ENCODE measurements at regions not wholly inside any gene's neighbourhood (a gene's known extent, or its start where the extent isn't known, plus 50 kb on each side); places are given as distances from the start of the nearest gene placed in this dataset.

DNA sequence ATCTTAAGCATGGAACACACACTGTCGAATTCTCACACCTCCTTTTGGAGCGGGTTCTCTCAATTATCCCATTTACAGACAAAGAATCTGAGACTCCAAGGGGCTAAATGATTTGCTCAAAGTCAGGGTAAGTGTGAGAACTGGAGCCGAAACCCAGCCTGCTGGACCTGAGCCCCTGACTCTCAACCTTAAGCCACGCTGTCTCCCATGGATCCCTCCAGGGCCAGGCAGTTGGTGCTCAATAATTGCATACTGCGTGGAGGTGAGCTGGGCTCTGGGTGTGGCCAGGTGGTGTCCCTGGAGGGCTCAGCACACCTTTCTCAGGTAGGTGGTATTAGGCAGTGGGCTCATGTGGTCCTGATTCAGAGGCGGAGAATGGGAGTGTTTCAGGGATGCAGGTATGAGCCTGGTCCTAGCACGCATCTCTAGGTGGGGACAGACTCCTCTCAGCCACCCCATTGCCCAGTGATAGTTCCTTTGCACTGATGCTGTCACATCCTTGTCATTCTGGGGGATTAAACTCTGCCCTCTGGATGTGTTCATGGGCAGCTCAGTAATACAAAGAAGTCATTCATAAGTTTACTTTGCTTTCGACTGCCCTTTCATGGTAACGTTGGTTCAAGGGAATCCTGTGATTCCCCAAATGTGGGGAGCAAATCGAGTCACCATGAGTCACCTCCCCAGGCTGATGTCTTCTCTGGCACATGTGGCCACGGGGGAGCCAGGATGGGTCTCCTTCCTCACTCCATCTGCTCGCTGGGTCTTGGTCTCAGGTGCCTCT, 399.5 kb upstream of the TNRC6C start:
- CTCF ChIA-PET (ENCODE audit: low intra/inter-chr PET ratio): no interaction called here
- POLR2A ChIA-PET: interaction anchor here (1.0 kb wide), 1 partner anchor 15 kb away, joined by 3 read pairs; no protein-coding TSS in a partner anchor
- Histone ChIP-seq H2AFZ (ENCODE audit: low read depth, low read length) (no peak overlapping the region), H3K4me1 (replicated peaks in 1 of 2; ENCODE audit: control insufficient read depth in 2 of 2, insufficient read depth in 2 of 2, low read length in 2 of 2) (no peaks in the 10 kb centered on the region), H3K79me2 (ENCODE audit: control insufficient read depth, insufficient read depth, low read length) (no peaks in the 10 kb centered on the region), H3K36me3 (ENCODE audit: control insufficient read depth, insufficient read depth, low read length) (no peaks in the 10 kb centered on the region), H3K27ac (ENCODE audit: extremely low read depth, low read depth, low read length) (no peak overlapping the region), H3K9me3 (replicated peaks; ENCODE audit: control insufficient read depth, insufficient read depth, low read depth, low read length) (no peaks in the 10 kb centered on the region), H3K4me2 (ENCODE audit: insufficient read depth, low read length) (no peak overlapping the region), H4K20me1 (replicated peaks; ENCODE audit: control insufficient read depth, insufficient read depth, low read length) (peaks cover 9% of the 10 kb centered on the region), H3K27me3 (ENCODE audit: control insufficient read depth in 2 of 2, insufficient read depth in 2 of 2, low read length in 2 of 2) (peaks cover 32 to 77% of the 10 kb centered on the region in 2 experiments), H3K9ac (ENCODE audit: insufficient read depth in 1 of 2, low read depth in 2 of 2, low read length in 2 of 2) (no peak overlapping the region), H3K4me3 (no peak overlapping the region), H3K9me1 (ENCODE audit: control insufficient read depth, insufficient read depth, low read length) (no peaks in the 10 kb centered on the region)
- in situ Hi-C loops (cut with MboI) (no loop called here), intact Hi-C loops (cut with micrococcal nuclease) (no loop called here)
- no peak for TF ChIP-seq SMAD3 (CRISPR knock-in tag; conservative IDR thresholded peaks at IDR 0.05)
- TF ChIP-seq TFAP4 (CRISPR knock-in tag; IDR thresholded peaks at IDR 0.05; ENCODE audit: borderline replicate concordance): no peak
- TF ChIP-seq PHB2 (IDR thresholded peaks at IDR 0.05; ENCODE audit: low read depth): no peak
- TF ChIP-seq ZKSCAN1 (IDR thresholded peaks at IDR 0.05; ENCODE audit: low read depth, low read length): no peak
- TF ChIP-seq CLOCK (CRISPR knock-in tag; IDR thresholded peaks at IDR 0.05; ENCODE audit: borderline replicate concordance): no peak
- no peak for TF ChIP-seq HSF4 (CRISPR knock-in tag; IDR thresholded peaks at IDR 0.05; ENCODE audit: borderline replicate concordance)
- no peak for TF ChIP-seq ARNT (IDR thresholded peaks at IDR 0.05)
- TF ChIP-seq, protein P1, sequence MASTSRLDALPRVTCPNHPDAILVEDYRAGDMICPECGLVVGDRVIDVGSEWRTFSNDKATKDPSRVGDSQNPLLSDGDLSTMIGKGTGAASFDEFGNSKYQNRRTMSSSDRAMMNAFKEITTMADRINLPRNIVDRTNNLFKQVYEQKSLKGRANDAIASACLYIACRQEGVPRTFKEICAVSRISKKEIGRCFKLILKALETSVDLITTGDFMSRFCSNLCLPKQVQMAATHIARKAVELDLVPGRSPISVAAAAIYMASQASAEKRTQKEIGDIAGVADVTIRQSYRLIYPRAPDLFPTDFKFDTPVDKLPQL (IDR thresholded peaks at IDR 0.05; ENCODE audit: extremely low read depth, insufficient read length): no peak
- TF ChIP-seq, protein P2, sequence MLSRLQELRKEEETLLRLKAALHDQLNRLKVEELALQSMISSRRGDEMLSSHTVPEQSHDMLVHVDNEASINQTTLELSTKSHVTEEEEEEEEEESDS (CRISPR knock-in tag; IDR thresholded peaks at IDR 0.05): no peak
- WGBS (ENCODE audit: insufficient coverage, low coverage, missing lambda C conversion rate): 2% methylated on average over 11 of the region's 12 CpGs
- DNase-seq (ENCODE audit: extremely low read depth in 1 of 4, low spot score in 3 of 4) (no peak), FAIRE-seq (no peak), ATAC-seq (no peak)
- BruUV-seq (replicated peaks): no TSS peak
